HepG2 (cell line): ENCODE measurements at regions not wholly inside any gene's neighbourhood (a gene's known extent, or its start where the extent isn't known, plus 50 kb on each side); places are given as distances from the start of the nearest gene placed in this dataset.

Source experiments
- ATAC-seq: fragments of 200-7000 bp; cut with Tn5 transposase; 3 replicates; pipeline ENCODE4 v1.9.1; 2020; ENCODE audit warnings: mild to moderate bottlenecking, moderate library complexity
- BruUV-seq: library from RNA; stranded (reverse); fragments of 400-500 nt; replicated peaks from 2 replicates; lab custom pipeline; 2021; lab: Mats Ljungman, UMichigan
- CTCF ChIA-PET: fragments of 300-600 bp; formaldehyde crosslinking; extraction: SDS; loops from one replicate; lab custom pipeline; 2021; ENCODE audit warnings: low total read pairs, inconsistent platforms, low intra/inter-chr PET ratio; lab: Yijun Ruan, JAX
- POLR2A ChIA-PET: fragments of 350-600 bp; sonication (Branson Sonifier 250); formaldehyde crosslinking; loops from one replicate; lab custom pipeline; 2020; ENCODE audit warnings: antibody characterized with exemption, inconsistent platforms; lab: Yijun Ruan, JAX
- DNase-seq: peaks from one replicate; pipeline ENCODE4 v3.0.0-alpha.2; 2015; ENCODE audit warnings: low spot score
- FAIRE-seq: peaks from 3 replicates; lab custom pipeline; 2011; peaks lifted over from hg19 to GRCh38; lab: Jason Lieb, UNC
- H2AFZ ChIP-seq: one replicate; pipeline ENCODE4 v1.6.1; 2011; ENCODE audit warnings: low read length, inconsistent platforms
- H3K27ac ChIP-seq: fragments of 300-600 bp; 3 replicates; pipeline ENCODE4 v1.8.0; 2011; ENCODE audit warnings: mixed run types, mild to moderate bottlenecking, mixed read lengths, low read length, inconsistent platforms; ENCODE audit not compliant: insufficient read depth; ENCODE audit errors: extremely low read length
- H3K27me3 ChIP-seq, 2 experiments: fragments of 200-600 bp in 1 of 2; 2 replicates in 1 of 2; 3 replicates in 1 of 2; pipeline versions ENCODE4 v1.6.0 to v1.8.0; 2011; ENCODE audit warnings: low read length in 2 of 2, mild to moderate bottlenecking in 2 of 2, moderate library complexity in 2 of 2, inconsistent platforms in 1 of 2; ENCODE audit not compliant: insufficient read depth in 2 of 2, control insufficient read depth in 1 of 2
- H3K36me3 ChIP-seq, 2 experiments: fragments of 200-600 bp in 1 of 2; replicated peaks in 1 of 2; 2 replicates in 1 of 2; 3 replicates in 1 of 2; pipeline versions ENCODE4 v1.5.1 to v1.8.0; 2011; ENCODE audit warnings: low read length in 2 of 2, inconsistent platforms in 1 of 2; ENCODE audit not compliant: insufficient read depth in 2 of 2, control insufficient read depth in 1 of 2
- H3K4me1 ChIP-seq: 2 replicates; pipeline ENCODE4 v1.5.1; 2012; ENCODE audit warnings: low read length, inconsistent platforms; ENCODE audit not compliant: insufficient read depth
- H3K4me2 ChIP-seq: 2 replicates; pipeline ENCODE4 v1.6.0; 2011; ENCODE audit warnings: low read depth, low read length, inconsistent platforms
- H3K4me3 ChIP-seq, 3 experiments: fragments of 200-600 bp in 1 of 3; sonication (generic), shearing (Covaris generic) in 1 of 3; replicated peaks in 1 of 3; 2 replicates each; pipeline ENCODE4 v1.5.1; 2011 to 2016; ENCODE audit warnings: low read length in 3 of 3, inconsistent platforms in 2 of 3, low read depth in 2 of 3, mild to moderate bottlenecking in 2 of 3, control low read depth in 1 of 3, mixed read lengths in 1 of 3; ENCODE audit not compliant: insufficient read depth in 1 of 3
- H3K79me2 ChIP-seq: one replicate; pipeline ENCODE4 v1.6.1; 2011; ENCODE audit warnings: low read length, inconsistent platforms; ENCODE audit not compliant: insufficient read depth
- H3K9ac ChIP-seq: 2 replicates; pipeline ENCODE4 v1.6.0; 2011; ENCODE audit warnings: mild to moderate bottlenecking, low read depth, low read length, inconsistent platforms; ENCODE audit not compliant: insufficient read depth
- H3K9me3 ChIP-seq: 2 replicates; pipeline ENCODE4 v1.5.1; 2012; ENCODE audit warnings: mild to moderate bottlenecking, low read length
- H4K20me1 ChIP-seq: 2 replicates; pipeline ENCODE4 v1.6.0; 2011; ENCODE audit warnings: inconsistent platforms, mild to moderate bottlenecking, low read length, moderate library complexity; ENCODE audit not compliant: insufficient read depth
- HMG20A ChIP-seq: IDR thresholded peaks from 2 replicates; pipeline ENCODE4 v1.6.1; 2016; ENCODE audit warnings: borderline replicate concordance
- JDP2 ChIP-seq: sonication (generic); formaldehyde crosslinking; IDR thresholded peaks from 2 replicates; pipeline ENCODE4 v1.8.1; 2022; ENCODE audit warnings: missing genetic modification reagents, borderline replicate concordance
- KAT2B ChIP-seq: fragments of 150-350 bp; IDR thresholded peaks from 2 replicates; pipeline ENCODE4 v1.6.1; 2014; ENCODE audit warnings: low read depth, low read length, borderline replicate concordance
- KDM1A ChIP-seq: IDR thresholded peaks from 2 replicates; pipeline ENCODE4 v1.6.1; 2016; ENCODE audit warnings: missing compliant biosample characterization
- LBX2 ChIP-seq: sonication (generic); formaldehyde crosslinking; IDR thresholded peaks from 2 replicates; pipeline ENCODE4 v1.5.0; 2020; ENCODE audit warnings: missing genetic modification reagents, mild to moderate bottlenecking, borderline replicate concordance
- NFYC ChIP-seq: IDR thresholded peaks from 2 replicates; pipeline ENCODE4 v1.6.1; 2016; ENCODE audit warnings: missing genetic modification reagents, missing compliant biosample characterization
- NR2C2 ChIP-seq: sonication (generic); formaldehyde crosslinking; IDR thresholded peaks from 2 replicates; pipeline ENCODE4 v1.4.0; 2020; ENCODE audit warnings: missing genetic modification reagents, mild to moderate bottlenecking, moderate library complexity, borderline replicate concordance
- RCOR2 ChIP-seq: IDR thresholded peaks from 2 replicates; pipeline ENCODE4 v1.6.1; 2016; ENCODE audit warnings: missing biosample characterization, missing genetic modification reagents
- SCMH1 ChIP-seq: sonication (generic); formaldehyde crosslinking; IDR thresholded peaks from 2 replicates; pipeline ENCODE4 v1.9.0; 2021; ENCODE audit warnings: missing genetic modification reagents, mild to moderate bottlenecking, borderline replicate concordance
- SRSF4 ChIP-seq: fragments of 200-400 bp; formaldehyde crosslinking; IDR thresholded peaks from one replicate; pipeline ENCODE4 v1.6.1; 2018; ENCODE audit warnings: mild to moderate bottlenecking, low read depth, low read length, moderate library complexity; ENCODE audit not compliant: poor library complexity, severe bottlenecking
- THAP8 ChIP-seq: sonication (generic); formaldehyde crosslinking; IDR thresholded peaks from 2 replicates; pipeline ENCODE4 v1.5.1; 2020; ENCODE audit warnings: missing genetic modification reagents, mild to moderate bottlenecking, borderline replicate concordance
- USF2 ChIP-seq, 2 experiments: sonication (generic) in 1 of 2; formaldehyde crosslinking in 1 of 2; IDR thresholded peaks; 2 replicates each; pipeline versions ENCODE4 v1.5.1 to v1.6.1; 2011 to 2020; ENCODE audit warnings: borderline replicate concordance in 1 of 2, low read depth in 1 of 2, low read length in 1 of 2, mild to moderate bottlenecking in 1 of 2, missing genetic modification reagents in 1 of 2, moderate library complexity in 1 of 2
- ZNF160 ChIP-seq: sonication (generic); formaldehyde crosslinking; IDR thresholded peaks from 2 replicates; pipeline ENCODE4 v1.8.0; 2022; ENCODE audit warnings: mild to moderate bottlenecking, inconsistent platforms, missing genetic modification reagents
- WGBS: methylation state at CpG from one replicate; pipeline ENCODE4 v1.1.6; 2017; ENCODE audit warnings: low lambda C conversion rate; 5-methylcytosine and 5-hydroxymethylcytosine counted together
- in situ Hi-C: cut with HindIII; loops from 2 replicates; pipeline ENCODE4 v1.10.0; 2017; ENCODE audit warnings: low pct_unique_long_range_greater_than_20kb; ENCODE audit not compliant: extremely low pct_ligation_motif_present
- intact Hi-C: fragments of 100-400 bp; cut with micrococcal nuclease; formaldehyde crosslinking; loops from one replicate; pipeline ENCODE4 v1.10.0; 2022; ENCODE audit not compliant: unreplicated experiment

GRCh38 chr18:73782405-73782804, 365.2 kb downstream of the FBXO15 start:
- no peak for ATAC-seq
- Histone ChIP-seq H3K79me2 (no peaks in the 10 kb centered on the region), H4K20me1 (no peaks in the 10 kb centered on the region), H3K27me3 (peaks cover 0 to 4% of the 10 kb centered on the region in 2 experiments; a peak in 1 of 5 replicates), H3K27ac (no peak overlapping the region), H2AFZ (no peak overlapping the region), H3K4me1 (no peaks in the 10 kb centered on the region), H3K4me2 (no peak overlapping the region)
- BruUV-seq, result no TSS peak
- POLR2A ChIA-PET, result no interaction called here
- no peak for TF ChIP-seq NFYC (CRISPR knock-in tag)
- no peak for TF ChIP-seq THAP8 (CRISPR knock-in tag)
- TF ChIP-seq KAT2B, result no peak
- no peak for TF ChIP-seq KDM1A (CRISPR knock-in tag)
- TF ChIP-seq SCMH1 (CRISPR knock-in tag), result no peak
- TF ChIP-seq HMG20A, result no peak
- TF ChIP-seq, all 625 proteins: peak for 0
- WGBS, result 1% methylated on average over 6 of the region's 6 CpGs
- intact Hi-C loops, result no loop called here
- Histone ChIP-seq H3K36me3 (no peaks in the 10 kb centered on the region), H3K9me3 (no peaks in the 10 kb centered on the region), H3K4me3 (no peak overlapping the region), H3K9ac (no peak overlapping the region)
- CTCF ChIA-PET, result no interaction called here
- in situ Hi-C loops, result no loop called here
- FAIRE-seq (no peak), DNase-seq (no peak)

- no peak for DNase-seq
- Histone ChIP-seq H3K27me3 (peaks cover 0 to 4% of the 10 kb centered on the region in 2 experiments; a peak in 1 of 5 replicates), H3K9me3 (no peaks in the 10 kb centered on the region), H3K4me3 (no peak overlapping the region), H3K9ac (no peak overlapping the region), H3K4me1 (no peaks in the 10 kb centered on the region), H3K79me2 (no peaks in the 10 kb centered on the region), H3K36me3 (no peaks in the 10 kb centered on the region), H4K20me1 (no peaks in the 10 kb centered on the region), H2AFZ (no peak overlapping the region), H3K27ac (no peak overlapping the region), H3K4me2 (no peak overlapping the region)
- CTCF ChIA-PET, result no interaction called here
- in situ Hi-C loops, result no loop called here
- no TSS peak for BruUV-seq
- TF ChIP-seq ZNF160 (CRISPR knock-in tag) (no peak), LBX2 (CRISPR knock-in tag) (no peak), JDP2 (CRISPR knock-in tag) (no peak), NR2C2 (CRISPR knock-in tag) (no peak), USF2 (IDR thresholded peaks at IDR 0.05; ENCODE audit: low read depth, low read length) (no peak), USF2 (CRISPR knock-in tag; IDR thresholded peaks at IDR 0.05; ENCODE audit: borderline replicate concordance) (no peak), RCOR2 (CRISPR knock-in tag) (no peak), SRSF4 (no peak)
- FAIRE-seq, result no peak
- intact Hi-C loops, result no loop called here
- POLR2A ChIA-PET, result no interaction called here
- no peak for ATAC-seq
- 31% methylated on average over 7 of the region's 7 CpGs for WGBS
Measured at GRCh38 chr18:73780218-73780617, 367.4 kb downstream of the FBXO15 start.
